ENCODE measurements at regions not wholly inside any gene's neighbourhood (a gene's known extent, or its start where the extent isn't known, plus 50 kb on each side); places are given as distances from the start of the nearest gene placed in this dataset.

DNA sequence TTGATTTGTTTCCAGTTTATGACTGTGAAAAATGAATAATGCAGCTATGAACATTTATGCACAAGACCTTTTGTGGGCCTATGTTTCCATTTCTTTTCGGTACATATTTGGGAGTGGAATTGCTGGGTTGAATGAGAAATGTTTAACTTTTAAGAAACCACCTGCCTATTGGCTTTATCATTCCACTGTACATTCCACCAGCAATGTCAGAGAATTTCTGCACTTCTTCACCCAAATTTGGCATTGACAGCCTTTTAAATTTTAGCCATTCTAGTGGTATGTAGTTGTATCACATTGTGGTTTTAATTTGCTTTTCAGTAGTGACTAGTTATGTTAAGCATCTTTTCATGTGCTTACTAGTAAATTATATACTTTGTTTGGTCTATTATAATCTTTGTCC lies 317.0 kb upstream of the TMTC1 start:
- DNase-seq (ENCODE audit: low read depth, low spot score) = no peak

DNA sequence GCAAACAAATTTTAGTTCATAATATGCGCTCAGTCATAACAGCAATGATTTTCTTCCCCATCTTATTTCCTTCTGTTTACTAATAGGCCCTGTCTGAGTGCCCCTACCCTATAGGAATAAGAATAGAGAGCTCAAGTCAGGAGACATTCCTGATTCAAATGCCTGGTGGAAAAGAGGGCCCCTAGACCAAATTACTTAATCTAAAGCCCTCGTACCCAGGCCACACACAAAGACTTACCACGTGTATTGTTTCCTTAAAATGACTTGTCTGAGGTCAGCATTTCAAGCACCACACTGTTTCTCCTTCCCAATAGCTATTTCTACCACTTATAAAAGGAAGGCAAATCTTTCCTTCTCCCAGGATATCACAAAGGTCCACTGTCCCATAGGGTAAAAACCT lies 314.9 kb upstream of the TMTC1 start:
- DNase-seq (ENCODE audit: low read depth, low spot score) = peak; percentile 5

DNA sequence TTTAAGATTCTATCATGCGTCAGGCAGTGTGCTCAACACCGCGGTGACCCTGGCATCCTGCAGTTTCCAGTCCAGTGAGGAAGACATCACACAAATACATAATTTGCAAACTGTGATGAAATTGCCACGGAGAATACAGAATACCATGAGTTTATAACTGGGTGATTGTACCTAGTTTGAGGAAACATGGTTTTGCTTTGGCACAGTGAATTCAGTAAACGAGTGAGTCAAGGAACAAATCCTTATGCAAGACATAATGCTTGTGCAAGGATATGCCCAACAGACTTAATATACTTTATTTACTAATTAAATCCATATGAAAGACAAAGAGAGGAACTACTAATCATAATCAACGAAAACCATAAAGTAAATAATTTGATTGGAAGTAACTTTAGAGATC lies 311.8 kb upstream of the TMTC1 start:
- no peak for DNase-seq (ENCODE audit: low read depth, low spot score)

DNA sequence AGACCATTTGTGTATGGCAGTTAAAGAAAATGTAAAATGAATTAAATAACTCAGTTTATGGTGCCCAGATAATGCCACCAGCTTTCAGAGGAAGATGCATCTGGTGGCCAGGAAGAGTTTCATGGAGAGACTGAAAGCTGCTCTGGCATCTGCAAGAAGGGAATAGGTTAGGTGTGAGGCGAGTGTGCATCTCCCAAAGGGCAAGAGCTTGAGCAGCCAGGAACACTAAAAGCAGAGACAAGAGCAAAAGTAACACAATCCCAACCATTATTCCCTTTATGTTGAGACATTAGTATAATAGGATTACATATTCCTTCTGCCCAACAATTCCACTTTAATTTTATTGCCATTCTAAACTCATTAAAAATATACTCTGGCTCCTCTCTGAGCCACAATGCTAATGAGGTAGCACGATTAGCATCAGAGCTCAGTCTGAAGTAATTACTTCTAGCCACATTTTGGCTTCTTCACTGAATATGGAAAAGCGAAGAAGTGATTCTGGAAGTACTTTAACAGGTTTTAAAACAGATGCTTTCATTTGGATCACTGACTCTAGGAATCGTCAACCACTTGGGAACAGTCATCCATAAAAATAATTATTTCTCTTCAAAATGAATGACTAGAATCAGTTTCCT lies 309.4 kb upstream of the TMTC1 start:
- no peak for DNase-seq (ENCODE audit: low read depth, low spot score)

DNA sequence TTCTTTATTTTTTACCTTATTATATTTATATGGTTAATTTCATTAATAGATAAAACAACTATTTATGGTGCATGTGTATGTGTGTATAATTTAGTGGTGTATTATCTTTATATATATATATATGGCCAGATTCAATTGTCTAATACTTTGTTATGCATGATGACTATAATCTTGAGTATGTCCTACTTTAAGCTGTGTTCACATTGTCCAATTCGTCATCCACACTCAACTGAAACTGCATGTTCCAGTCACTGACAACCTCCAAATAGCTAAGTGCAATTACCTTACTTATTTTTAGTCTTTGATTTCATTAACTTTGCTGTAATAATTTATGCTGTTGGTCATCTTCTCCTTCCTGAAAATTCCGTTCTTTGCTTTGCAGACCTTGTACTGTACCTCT lies 306.5 kb upstream of the TMTC1 start:
- DNase-seq (ENCODE audit: low read depth, low spot score) = no peak

DNA sequence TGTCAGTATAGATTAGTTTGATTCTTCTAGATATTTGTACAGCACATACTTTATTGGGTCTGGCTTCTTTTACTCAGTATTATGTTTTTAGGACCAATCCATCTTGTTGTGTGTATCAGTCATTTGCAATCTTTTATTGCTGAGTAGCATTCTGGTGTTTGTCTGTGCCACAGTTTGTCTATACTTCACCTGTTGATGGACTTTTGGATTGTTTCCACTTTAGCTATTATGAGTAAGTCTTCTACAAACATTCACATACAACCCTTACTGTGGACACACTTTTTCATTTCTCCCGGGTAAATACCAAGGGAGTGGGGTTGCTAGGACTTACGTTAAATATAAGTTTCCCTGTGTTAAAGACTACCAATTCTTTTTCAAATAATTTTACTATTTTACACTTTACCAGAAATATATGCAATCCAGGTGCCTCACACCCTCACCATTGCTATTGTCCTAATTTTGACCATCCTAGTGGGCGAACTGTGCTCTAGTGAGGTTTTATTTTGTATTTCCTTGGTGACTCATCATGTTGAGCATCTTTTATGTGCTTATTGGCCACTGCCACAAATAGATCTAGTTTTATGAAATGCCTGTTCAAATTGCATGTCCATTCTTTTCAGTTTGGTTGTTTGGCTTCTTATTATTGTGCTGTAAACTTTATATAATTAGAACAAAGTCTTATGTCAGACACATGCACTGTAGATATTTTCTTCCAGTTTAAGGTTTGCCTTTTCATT lies 304.7 kb upstream of the TMTC1 start:
- DNase-seq (ENCODE audit: low read depth, low spot score) = no peak

DNA sequence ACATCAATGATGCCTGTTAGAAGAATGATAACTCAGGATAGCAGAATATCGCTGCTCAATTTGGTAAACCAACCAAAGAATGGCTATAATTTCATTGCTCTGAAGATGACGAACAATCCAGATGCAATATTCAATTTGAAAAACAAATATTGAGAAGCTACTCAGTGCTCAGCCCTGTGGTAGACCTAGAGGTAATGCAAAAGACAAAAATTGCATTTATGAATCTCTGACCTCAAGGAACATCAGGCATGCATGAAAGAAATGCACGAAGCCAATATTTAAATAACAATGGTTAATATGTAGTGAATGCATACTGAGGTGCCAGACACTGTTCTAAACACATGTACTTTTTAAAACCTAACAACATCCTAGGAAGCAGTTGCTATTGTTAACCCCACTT lies 298.6 kb upstream of the TMTC1 start:
- DNase-seq (ENCODE audit: low read depth, low spot score) = no peak

DNA sequence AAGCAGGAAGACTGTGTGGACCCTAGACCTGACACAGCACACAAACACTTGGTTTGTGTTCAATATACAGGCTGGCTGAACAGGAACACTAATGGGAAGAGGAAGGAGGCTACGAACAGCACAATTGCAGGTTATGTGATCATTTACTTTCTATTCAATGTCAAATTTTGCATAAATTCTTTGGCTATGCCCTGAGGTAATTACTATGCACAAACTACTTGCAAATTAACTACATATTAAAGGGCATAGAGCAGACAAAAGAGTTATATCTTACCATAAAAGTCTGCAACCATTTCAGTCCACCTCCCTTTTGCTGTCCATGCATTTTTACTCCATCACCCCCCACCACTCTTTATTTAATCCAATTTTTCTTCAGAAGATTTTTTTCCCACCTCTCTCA lies 291.2 kb upstream of the TMTC1 start:
- no peak for DNase-seq (ENCODE audit: low read depth, low spot score)

DNA sequence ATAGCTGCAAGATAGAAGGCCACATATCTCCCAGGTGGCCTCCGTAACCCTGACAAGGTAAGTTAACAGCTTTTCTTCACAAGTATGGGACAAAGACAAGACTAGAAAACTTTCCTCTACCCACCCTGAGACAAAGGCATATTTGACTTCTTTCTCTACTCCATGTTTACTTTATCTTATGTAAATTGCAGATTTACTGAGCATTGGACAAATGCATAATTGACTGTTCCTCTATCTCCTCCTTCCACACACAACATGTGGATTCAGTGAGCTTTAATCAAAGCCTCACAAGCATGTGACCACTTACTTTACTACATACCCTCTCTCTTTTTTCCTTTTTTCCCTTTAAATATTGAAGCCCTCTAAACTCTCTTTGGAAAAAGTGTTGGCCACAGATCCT lies 289.1 kb upstream of the TMTC1 start:
- DNase-seq (ENCODE audit: low read depth, low spot score) = no peak

DNA sequence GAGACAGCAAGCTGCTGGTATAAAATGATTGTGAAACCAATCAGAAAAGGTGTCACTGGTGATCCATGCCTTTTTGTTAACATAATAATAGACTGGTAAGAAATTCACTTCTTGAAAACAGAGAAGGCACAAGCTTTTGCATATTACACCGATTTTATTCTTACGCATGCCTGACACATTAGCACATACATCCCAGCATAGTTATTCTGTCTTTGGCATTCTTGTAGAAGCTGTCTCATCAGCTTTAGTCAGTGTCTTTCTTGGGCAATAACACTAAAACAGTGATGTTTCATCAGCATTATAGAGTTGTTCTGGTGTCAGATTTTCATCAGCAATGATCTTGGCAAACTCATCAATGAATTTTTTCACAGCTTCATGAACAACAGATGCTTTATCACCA lies 283.4 kb upstream of the TMTC1 start:
- no peak for DNase-seq (ENCODE audit: low read depth, low spot score)

DNA sequence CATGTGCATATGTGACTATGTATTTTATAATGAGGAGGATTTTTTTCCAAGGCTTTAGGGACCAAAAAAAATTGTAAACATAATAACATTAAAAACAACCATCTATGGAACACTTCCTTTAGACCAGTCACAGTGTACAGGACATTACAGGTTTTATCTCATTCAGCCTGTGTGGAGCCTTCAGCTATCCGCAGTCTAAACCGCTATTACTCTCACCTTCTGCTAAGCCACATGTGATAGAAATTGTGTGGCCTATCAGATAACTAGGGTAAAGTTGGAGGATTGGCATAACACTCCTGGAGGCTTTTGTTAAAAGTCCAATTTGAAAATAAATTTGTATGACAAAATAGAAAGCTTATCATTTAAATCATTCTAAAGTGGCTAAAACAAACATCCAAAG lies 281.2 kb upstream of the TMTC1 start:
- no peak for DNase-seq (ENCODE audit: low read depth, low spot score)

DNA sequence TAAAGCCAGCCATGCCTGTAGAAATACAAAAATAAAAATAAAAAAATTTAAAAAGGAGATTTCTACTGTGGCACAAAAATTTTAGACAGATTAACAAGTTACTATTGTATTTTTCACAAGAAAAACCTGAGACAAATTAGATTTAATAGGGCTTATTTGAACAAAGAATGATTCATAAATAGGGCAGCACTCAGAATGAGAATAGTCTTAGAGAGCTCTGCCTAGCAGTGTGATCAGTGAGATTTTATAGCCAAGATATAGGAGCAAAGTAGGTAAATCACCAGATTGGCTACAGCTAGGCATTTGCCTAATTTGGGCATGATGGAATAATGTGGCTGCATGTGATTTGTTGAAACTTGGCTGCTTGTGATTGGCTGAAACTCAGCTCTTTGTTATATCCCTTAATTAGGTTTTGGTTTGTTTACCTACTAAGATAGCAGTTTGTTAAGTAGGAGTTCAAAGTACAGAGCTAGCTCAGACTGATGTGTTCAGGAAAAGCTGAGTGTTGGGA lies 279.7 kb upstream of the TMTC1 start:
- DNase-seq (ENCODE audit: low read depth, low spot score) = no peak

DNA sequence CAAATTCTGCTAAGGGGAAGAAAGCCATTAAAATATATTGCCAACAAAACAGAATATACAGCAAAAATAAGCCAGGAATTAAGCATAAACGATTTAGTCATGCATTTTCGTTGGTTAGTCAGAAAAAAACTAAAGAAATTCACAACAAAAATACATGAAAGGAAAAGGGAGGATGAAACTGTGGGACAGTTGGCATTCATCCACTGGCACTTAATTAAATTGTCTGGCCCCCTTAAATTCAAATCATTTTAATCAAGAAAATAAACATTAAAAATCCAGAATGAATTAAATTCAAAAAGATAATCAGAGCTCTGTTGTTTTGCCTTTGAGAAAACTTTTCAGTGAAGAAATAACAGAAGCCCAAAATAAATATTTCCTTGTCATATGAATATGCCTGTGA lies 264.6 kb upstream of the TMTC1 start:
- DNase-seq (ENCODE audit: low read depth, low spot score) = no peak

DNA sequence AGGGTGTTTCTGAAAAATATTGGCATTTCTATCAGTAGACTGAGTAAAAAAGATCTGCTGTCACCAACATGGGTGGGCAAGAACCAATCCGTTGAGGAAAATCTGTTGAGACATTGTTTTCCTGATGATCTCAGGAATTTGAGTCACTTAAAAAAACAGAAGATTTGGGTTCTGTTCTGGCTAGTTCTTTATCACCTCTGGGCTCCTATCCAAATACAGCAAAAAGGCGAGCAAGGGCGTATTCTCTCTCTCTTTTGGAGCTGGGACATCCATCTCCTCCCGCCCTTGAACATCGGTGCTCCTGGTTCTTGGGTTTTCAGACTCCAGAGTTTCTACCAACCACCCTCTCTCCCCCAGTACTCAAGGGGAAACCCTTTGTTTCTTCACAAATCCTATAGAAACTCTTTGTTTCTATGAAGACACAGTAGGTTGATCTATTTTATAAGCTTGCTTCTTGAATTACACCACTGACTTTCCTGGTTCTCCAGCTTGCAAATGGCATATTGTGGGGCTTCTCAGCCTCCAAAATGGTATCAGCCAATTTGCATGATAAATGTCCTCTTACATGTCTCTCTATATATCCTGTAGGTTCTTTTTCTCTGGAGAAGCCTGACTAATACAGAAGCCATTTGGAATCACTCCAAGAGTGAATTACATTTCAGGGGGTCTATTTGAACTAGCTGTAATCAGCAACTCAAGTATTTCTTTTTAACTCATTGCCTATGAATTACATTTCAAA lies 263.9 kb upstream of the TMTC1 start:
- no peak for DNase-seq (ENCODE audit: low read depth, low spot score)

DNA sequence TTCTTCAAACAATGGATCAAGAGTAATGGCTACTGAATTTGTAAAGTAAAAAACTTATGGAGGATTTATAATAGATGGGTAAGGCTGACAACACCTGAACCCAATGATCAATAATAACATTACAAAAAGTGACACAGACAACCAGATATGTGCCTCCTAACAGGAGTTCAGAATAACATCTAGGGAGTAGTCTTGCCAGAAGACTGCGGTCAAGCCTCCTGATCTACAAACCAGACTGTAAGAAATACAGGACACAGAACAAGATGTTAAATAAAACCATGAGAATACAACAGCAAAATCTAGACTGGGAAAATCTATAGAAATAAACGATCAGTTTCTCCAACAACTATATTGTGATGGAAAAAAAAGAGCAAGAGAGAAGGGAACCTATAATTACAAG lies 262.6 kb upstream of the TMTC1 start:
- DNase-seq (ENCODE audit: low read depth, low spot score) = no peak

DNA sequence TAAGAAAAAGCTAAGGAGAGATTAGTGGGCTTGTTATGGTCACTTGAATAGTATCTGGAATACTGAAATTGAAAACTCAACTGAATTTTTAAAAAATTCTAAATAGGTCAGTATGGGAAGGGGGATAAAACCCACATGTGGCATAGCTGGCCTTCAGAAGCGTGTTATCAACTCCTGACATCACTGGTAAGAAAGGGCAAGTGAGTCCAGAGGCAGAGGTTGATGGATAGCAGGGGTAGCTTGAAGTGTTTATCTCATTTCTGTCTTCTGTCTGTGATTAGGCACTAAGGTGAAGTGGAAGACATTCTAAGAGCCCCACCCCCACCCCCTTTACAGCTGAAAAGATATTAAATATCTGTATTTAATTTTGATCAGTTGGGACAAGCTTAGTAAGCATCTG lies 261.4 kb upstream of the TMTC1 start:
- no peak for DNase-seq (ENCODE audit: low read depth, low spot score)

DNA sequence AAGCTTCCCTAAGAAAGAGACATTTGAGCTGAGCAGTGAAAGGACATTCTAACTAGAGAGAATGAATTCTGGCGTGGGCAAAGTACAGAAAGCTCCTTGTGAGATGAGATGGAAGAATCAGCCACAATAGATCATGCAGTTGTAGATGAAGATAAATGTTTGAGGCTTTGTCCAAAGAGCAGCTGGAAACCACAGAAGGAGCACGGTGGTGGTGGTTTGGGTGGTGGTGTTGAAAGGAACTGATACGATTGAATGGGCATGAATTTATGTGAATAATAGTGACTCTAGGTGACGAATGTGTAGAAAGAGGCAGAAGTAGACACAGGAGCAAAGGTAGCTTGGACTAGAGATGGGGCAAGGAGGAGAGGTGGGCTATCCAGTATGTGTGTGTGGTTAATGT lies 260.5 kb upstream of the TMTC1 start:
- no peak for DNase-seq (ENCODE audit: low read depth, low spot score)

DNA sequence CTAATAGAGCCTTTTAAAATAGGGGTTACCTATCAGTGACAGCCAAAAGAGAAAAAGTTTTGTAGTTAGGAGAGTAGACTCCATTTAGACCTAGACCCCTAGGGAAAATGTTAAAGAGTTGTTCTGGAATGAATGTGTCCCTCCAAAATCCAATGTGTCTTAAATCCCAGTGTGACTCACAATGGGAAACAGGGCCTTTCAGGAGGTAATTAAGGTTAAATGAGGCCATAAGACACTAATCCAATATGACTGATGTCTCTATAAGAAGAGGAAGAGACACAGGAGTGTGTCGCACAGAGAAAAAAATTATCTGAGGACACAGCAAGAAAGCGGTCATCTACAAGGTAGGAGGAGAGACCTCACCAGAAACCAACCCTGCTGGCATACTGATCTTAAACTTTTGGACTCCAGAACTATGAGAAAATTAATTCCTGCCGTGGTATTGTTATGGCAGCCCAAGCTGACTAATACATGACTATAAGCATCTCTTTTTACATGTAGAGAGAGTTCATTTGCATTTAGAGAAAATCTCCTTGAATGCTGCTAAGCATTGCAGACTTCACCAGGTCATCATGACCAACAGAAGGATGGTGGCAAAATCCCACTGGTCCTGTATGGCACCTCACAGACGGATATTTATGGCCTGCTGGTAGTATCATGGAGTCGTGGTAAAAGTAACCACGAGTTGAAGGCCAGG lies 259.6 kb upstream of the TMTC1 start:
- no peak for DNase-seq (ENCODE audit: low read depth, low spot score)

DNA sequence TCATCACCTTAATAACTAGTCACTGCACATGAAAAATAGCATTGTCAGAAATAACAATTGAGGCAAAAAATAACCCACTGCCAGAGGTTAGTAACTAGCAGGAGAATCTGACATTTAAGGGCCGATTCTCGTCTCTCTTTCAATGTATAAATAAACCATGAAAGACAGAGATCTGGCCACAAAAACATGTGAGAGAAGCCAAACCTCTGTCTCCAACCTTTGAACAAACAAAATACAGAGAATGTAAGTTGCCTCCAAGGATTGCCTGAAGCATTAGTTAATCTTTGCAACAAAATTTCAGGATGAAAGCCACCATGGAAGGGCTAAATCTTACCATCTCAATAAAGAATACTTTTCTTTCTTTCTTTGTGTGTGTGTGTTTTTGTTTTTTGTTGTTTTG lies 257.4 kb upstream of the TMTC1 start:
- DNase-seq (ENCODE audit: low read depth, low spot score) = no peak

DNA sequence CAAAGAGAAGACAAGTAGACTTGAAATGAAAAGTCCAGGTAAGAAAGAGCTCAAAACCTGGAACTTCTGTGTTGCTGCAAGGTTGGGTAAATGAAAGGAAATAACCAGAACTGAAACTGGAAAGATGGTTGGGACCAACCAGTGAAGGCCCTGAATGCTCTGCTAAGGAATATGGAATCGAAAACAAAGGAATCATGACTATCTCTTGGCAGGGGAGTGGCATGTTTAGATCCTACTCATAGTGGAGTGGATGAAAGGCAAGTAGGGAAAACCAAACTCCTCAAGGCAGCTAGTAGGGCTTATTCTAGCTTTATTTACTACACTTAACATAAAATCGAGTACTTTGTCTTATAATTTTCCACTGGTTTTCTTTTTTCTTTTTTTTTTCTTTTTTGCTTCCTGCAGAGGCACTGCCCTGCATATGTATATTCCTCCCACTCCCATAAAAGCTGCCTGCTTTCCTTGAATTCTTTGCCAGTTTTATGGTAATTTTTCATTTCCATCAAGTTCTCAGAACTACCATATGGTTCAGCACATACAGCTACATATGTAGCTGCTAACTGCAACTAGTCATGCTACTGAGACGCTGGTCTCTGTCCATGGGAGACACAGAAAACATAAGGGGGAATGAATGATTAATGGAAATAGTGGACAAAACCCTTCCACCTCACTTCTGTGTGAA lies 247.1 kb upstream of the TMTC1 start:
- DNase-seq (ENCODE audit: low read depth, low spot score) = no peak

DNA sequence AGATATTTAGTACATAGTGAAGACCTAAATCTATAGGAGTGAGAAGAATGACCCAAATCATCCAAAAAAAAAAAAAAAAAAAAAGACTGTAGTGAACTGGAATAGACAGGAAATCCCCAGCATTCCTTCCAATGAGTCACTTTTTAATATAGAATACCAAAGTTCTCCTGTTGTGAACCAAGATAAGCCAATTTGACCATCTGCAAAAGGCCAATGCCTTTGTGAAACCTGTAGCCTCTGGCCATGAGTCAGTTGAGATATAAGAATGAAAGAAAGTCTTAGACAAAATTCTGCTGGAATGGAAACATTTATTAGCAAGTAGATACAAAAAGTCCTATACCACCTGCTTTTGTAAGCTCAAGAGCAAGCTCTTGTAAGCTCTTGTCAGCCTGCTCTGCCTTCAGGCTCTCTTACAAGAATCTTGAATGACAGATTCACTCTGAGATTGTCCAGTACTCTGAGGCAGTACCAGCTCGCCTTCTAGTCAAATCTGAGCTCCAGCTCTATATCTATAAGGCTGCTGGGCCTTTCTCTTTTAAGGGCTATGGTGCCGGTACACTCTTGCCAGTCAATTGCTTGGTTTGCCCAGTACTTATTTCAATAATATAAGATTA lies 243.0 kb upstream of the TMTC1 start:
- DNase-seq (ENCODE audit: low read depth, low spot score) = peak; percentile 26

Measured in ELF-1 (cell line).